Fibroblast of lung (primary cell): ENCODE measurements at regions not wholly inside any gene's neighbourhood (a gene's known extent, or its start where the extent isn't known, plus 50 kb on each side); places are given as distances from the start of the nearest gene placed in this dataset.

Experiments used
- EZH2 ChIP-seq: IDR thresholded peaks from 2 replicates; pipeline ENCODE4 v1.5.1; 2012; ENCODE audit warnings: low read length, control low read depth, mild to moderate bottlenecking; ENCODE audit errors: missing control alignments
- TF ChIP-seq, protein P1 (sequence below), 2 donors: IDR thresholded peaks in 1 of 2; conservative IDR thresholded peaks in 1 of 2; 1 replicate in 1 of 2; 2 replicates in 1 of 2; pipeline ENCODE4 v1.5.1; 2011 to 2012; ENCODE audit warnings: low read length in 2 of 2, control low read depth in 1 of 2, inconsistent platforms in 1 of 2, low read depth in 1 of 2, mild to moderate bottlenecking in 1 of 2

DNA sequence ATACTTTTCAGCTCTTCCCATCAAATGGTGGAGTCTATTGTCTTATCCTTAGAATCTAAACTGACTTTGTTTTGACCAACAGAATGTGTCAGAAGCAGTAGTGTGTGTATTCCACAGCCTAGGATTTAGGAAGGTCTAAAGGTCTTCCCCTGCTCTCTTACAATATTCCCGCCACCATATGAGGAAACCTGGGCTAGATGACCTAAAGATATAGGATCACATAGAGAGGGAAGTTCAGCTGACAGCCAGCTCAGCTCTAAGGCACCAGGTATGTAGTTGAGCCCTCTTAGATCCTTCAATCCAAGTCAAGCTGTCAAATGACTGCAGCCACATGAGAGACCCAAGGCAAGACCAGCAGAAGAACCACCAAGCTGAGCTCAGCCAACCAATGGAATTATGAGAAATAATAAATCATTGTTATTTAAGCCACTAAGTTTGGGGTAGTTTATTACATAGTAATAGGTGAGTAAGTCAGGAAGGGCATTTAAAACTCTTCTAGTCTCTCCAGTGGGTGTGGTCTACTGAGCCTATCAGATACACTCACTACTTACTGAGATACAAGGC, 227.7 kb upstream of the HES1 start:
- TF ChIP-seq, protein P1, sequence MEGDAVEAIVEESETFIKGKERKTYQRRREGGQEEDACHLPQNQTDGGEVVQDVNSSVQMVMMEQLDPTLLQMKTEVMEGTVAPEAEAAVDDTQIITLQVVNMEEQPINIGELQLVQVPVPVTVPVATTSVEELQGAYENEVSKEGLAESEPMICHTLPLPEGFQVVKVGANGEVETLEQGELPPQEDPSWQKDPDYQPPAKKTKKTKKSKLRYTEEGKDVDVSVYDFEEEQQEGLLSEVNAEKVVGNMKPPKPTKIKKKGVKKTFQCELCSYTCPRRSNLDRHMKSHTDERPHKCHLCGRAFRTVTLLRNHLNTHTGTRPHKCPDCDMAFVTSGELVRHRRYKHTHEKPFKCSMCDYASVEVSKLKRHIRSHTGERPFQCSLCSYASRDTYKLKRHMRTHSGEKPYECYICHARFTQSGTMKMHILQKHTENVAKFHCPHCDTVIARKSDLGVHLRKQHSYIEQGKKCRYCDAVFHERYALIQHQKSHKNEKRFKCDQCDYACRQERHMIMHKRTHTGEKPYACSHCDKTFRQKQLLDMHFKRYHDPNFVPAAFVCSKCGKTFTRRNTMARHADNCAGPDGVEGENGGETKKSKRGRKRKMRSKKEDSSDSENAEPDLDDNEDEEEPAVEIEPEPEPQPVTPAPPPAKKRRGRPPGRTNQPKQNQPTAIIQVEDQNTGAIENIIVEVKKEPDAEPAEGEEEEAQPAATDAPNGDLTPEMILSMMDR (conservative IDR thresholded peaks at IDR 0.05 in 1 of 2, IDR thresholded peaks at IDR 0.05 in 1 of 2; ENCODE audit: low read depth in 1 of 2, low read length in 2 of 2): no peak
- no peak for TF ChIP-seq EZH2
